ENCODE measurements at regions not wholly inside any gene's neighbourhood (a gene's known extent, or its start where the extent isn't known, plus 50 kb on each side); places are given as distances from the start of the nearest gene placed in this dataset.

- no peak overlapping the region for H3K27ac ChIP-seq
- TF ChIP-seq CTCF (conservative IDR thresholded peaks at IDR 0.05) (no peak), ZFX (IDR thresholded peaks at IDR 0.05) (no peak)
These were observed 614.8 kb upstream of the TECRL start for GRCh38 chr4:65023883-65024670.

GRCh38 chr4:65023081-65023480 lies 613.8 kb upstream of the TECRL start:
- no peak overlapping the region for H3K27ac ChIP-seq
- TF ChIP-seq CTCF (conservative IDR thresholded peaks at IDR 0.05), result no peak
- TF ChIP-seq ZFX (IDR thresholded peaks at IDR 0.05), result no peak

GRCh38 chr4:65021737-65022136 lies 612.5 kb upstream of the TECRL start:
- no peak for TF ChIP-seq CTCF (conservative IDR thresholded peaks at IDR 0.05)
- TF ChIP-seq ZFX (IDR thresholded peaks at IDR 0.05), result no peak
- no peak overlapping the region for H3K27ac ChIP-seq

GRCh38 chr4:65021149-65021548 lies 611.9 kb upstream of the TECRL start:
- no peak for TF ChIP-seq CTCF (conservative IDR thresholded peaks at IDR 0.05)
- TF ChIP-seq ZFX (IDR thresholded peaks at IDR 0.05), result no peak
- H3K27ac ChIP-seq, result no peak overlapping the region

DNA sequence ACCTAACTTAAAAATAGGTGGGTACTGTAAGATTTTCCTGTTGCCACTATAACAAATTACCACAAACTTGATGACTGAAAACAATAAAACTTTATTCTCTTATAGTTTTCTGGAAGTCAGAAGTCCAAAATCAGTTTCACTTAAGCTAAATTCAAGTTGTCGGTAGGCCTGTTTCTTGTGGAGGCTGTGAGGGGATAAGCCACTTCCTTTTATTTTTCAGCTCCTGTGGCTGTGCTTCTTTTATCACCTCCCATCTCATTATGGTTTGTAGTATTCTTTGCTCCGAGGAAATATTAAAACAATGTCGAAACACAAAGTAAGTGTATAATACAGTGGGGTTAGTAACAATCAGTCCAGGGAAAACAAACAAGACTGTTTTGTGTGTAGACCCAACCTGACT lies 610.5 kb upstream of the TECRL start:
- no peak overlapping the region for H3K27ac ChIP-seq
- TF ChIP-seq CTCF (conservative IDR thresholded peaks at IDR 0.05) (no peak), ZFX (IDR thresholded peaks at IDR 0.05) (no peak)

- no peak overlapping the region for H3K27ac ChIP-seq
- TF ChIP-seq ZFX (IDR thresholded peaks at IDR 0.05), result no peak
- no peak for TF ChIP-seq CTCF (conservative IDR thresholded peaks at IDR 0.05)
These were observed 609.1 kb upstream of the TECRL start for GRCh38 chr4:65018313-65018712.

DNA sequence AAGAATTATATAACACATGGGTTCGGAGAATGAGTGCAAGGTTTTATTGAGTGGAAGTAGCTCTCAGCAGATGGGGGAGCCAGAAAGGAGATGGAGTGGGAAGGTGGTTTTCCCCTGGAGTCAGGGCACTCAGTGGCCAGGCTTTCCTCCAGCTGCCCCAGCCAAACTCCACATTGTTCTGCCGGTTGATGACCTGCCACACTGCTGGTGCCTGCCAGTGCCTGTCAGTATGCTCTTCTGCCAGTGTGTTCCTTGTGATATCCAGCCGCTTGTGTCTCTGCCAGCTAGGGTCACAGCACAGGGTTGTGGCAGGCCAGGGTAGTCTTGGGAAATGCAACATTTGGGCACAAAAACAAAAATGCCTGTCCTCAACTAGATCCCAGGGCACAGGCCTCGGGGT lies 604.8 kb upstream of the TECRL start:
- no peak overlapping the region; the same call in 1 of the 2 replicates for H3K27ac ChIP-seq

More for the DNA sequence above, 604.8 kb upstream of the TECRL start:
- no peak for TF ChIP-seq CTCF (conservative IDR thresholded peaks at IDR 0.05)
- no peak for TF ChIP-seq ZFX (IDR thresholded peaks at IDR 0.05)
